ENCODE measurements at regions not wholly inside any gene's neighbourhood (a gene's known extent, or its start where the extent isn't known, plus 50 kb on each side); places are given as distances from the start of the nearest gene placed in this dataset.
"Not testable (repeated sequence)": the region's sequence is repeated elsewhere in the genome, so short reads cannot be mapped to it uniquely, and the experiment has no call there.

DNA sequence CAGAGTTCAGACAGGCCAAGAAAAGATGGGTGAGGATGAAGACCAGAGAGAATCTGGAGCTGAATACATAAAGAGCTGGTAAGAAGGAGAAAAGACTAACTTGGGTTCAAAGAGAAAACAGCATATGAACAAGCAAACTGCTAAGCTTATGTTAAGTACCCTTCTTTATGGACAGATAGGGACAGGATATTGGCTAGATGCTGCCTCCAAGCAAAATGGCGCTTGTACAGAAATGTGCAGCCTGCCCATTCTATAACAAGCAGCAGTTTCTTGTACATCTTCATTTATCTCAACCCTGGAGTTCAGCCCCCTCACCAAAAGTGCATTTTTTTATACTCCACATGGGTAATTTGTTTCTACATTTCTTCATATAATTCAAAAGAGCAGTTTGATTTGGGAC, 184.5 kb downstream of the RMST start:
- H3K4me1 ChIP-seq (ENCODE audit: control insufficient read depth, low read depth, low read length) = no peaks in the 10 kb centered on the region
- H3K4ac ChIP-seq (ENCODE audit: low read depth, low read length) = no peak overlapping the region
- no peak overlapping the region for H3K4me2 ChIP-seq (ENCODE audit: low read length)
- H3K36me3 ChIP-seq (ENCODE audit: control insufficient read depth, insufficient read depth, low read length) = no peaks in the 10 kb centered on the region
- WGBS (ENCODE audit: extremely low coverage, insufficient coverage, low lambda C conversion rate) = no CpG with 5 or more reads among the region's 1 CpG
- no peak overlapping the region for H3K56ac ChIP-seq (ENCODE audit: low read length)
- H3K4me3 ChIP-seq (ENCODE audit: low read length) = no peak overlapping the region
- H2AK5ac ChIP-seq (ENCODE audit: low read length) = no peak overlapping the region
- no peak for DNase-seq
- no peak overlapping the region for H2BK15ac ChIP-seq (replicated peaks; ENCODE audit: low read depth)
- no peak overlapping the region for H4K5ac ChIP-seq (ENCODE audit: low read length)
- no peak overlapping the region for H4K8ac ChIP-seq (ENCODE audit: low read depth, low read length)
- no peak overlapping the region for H3K27ac ChIP-seq (ENCODE audit: low read depth, low read length)
- H3K27me3 ChIP-seq (ENCODE audit: insufficient read depth, low read length, poor library complexity) = no peaks in the 10 kb centered on the region
- H3K23ac ChIP-seq (ENCODE audit: low read length) = no peak overlapping the region
- H3K18ac ChIP-seq (ENCODE audit: low read length) = no peak overlapping the region
- H2BK5ac ChIP-seq (ENCODE audit: low read length) = no peak overlapping the region
- no peaks in the 10 kb centered on the region for H3K79me2 ChIP-seq (ENCODE audit: control insufficient read depth, insufficient read depth, low read length)
- H3K9ac ChIP-seq (ENCODE audit: low read length) = no peak overlapping the region
- no peak overlapping the region for H2BK120ac ChIP-seq (ENCODE audit: low read depth, low read length)
- no peaks in the 10 kb centered on the region for H3K79me1 ChIP-seq (ENCODE audit: low read length)

DNA sequence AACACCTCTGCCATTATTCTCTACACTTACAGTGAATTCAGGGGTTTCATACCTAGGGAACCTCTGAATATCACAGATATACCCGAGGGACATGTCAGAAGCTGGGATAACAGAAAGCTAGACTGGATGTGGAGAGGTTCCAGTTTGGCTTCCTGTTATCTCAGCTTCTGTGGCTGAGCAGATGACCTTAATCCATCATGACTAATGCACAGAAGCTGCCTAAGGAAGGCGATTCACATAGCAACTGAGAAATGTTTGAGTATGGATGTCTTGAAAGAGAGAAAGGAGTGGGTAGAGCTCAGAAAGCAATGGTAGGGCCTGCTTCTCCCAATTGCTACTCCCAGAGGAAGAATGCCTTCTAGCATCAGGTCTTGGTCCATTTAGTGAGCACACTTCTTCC, 187.6 kb downstream of the RMST start:
- H3K27ac ChIP-seq (ENCODE audit: low read depth, low read length) = no peak overlapping the region

DNA sequence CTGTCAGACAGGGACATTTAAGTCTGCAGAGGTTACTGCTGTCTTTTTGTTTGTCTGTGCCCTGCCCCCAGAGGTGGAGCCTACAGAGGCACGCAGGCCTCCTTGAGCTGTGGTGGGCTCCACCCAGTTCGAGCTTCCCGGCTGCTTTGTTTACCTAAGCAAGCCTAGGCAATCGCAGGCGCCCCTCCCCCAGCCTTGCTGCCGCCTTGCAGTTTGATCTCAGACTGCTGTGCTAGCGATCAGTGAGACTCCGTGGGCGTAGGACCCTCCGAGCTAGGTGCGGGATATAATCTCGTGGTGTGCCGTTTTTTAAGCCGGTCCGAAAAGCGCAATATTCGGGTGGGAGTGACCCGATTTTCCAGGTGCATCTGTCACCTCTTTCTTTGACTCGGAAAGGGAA, 193.9 kb downstream of the RMST start:
- not testable (repeated sequence) for H3K4me1 ChIP-seq (ENCODE audit: control insufficient read depth, low read depth, low read length); H3K4me2 ChIP-seq (ENCODE audit: low read length); H3K36me3 ChIP-seq (ENCODE audit: control insufficient read depth, insufficient read depth, low read length); H3K79me2 ChIP-seq (ENCODE audit: control insufficient read depth, insufficient read depth, low read length); H3K18ac ChIP-seq (ENCODE audit: low read length); H3K4me3 ChIP-seq (ENCODE audit: low read length); H3K27ac ChIP-seq (ENCODE audit: low read depth, low read length); H2BK15ac ChIP-seq (replicated peaks; ENCODE audit: low read depth); H2BK120ac ChIP-seq (ENCODE audit: low read depth, low read length); H3K27me3 ChIP-seq (ENCODE audit: insufficient read depth, low read length, poor library complexity); H3K56ac ChIP-seq (ENCODE audit: low read length); DNase-seq; H3K9ac ChIP-seq (ENCODE audit: low read length); H3K4ac ChIP-seq (ENCODE audit: low read depth, low read length); H4K8ac ChIP-seq (ENCODE audit: low read depth, low read length); H2AK5ac ChIP-seq (ENCODE audit: low read length); H3K23ac ChIP-seq (ENCODE audit: low read length); H4K5ac ChIP-seq (ENCODE audit: low read length); H2BK5ac ChIP-seq (ENCODE audit: low read length); H3K79me1 ChIP-seq (ENCODE audit: low read length)
- no CpG with 5 or more reads among the region's 19 CpGs for WGBS (ENCODE audit: extremely low coverage, insufficient coverage, low lambda C conversion rate)

More for the DNA sequence above, 187.6 kb downstream of the RMST start:
- Histone ChIP-seq H3K27me3 (ENCODE audit: insufficient read depth, low read length, poor library complexity) (no peaks in the 10 kb centered on the region), H2BK5ac (ENCODE audit: low read length) (no peak overlapping the region), H3K36me3 (ENCODE audit: control insufficient read depth, insufficient read depth, low read length) (no peaks in the 10 kb centered on the region), H3K9ac (ENCODE audit: low read length) (no peak overlapping the region), H3K79me1 (ENCODE audit: low read length) (no peaks in the 10 kb centered on the region), H2BK15ac (replicated peaks; ENCODE audit: low read depth) (no peak overlapping the region), H3K4ac (ENCODE audit: low read depth, low read length) (no peak overlapping the region), H3K4me1 (ENCODE audit: control insufficient read depth, low read depth, low read length) (no peaks in the 10 kb centered on the region), H4K5ac (ENCODE audit: low read length) (no peak overlapping the region), H4K8ac (ENCODE audit: low read depth, low read length) (no peak overlapping the region), H3K4me2 (ENCODE audit: low read length) (no peak overlapping the region), H3K56ac (ENCODE audit: low read length) (no peak overlapping the region), H2BK120ac (ENCODE audit: low read depth, low read length) (no peak overlapping the region), H2AK5ac (ENCODE audit: low read length) (no peak overlapping the region), H3K18ac (ENCODE audit: low read length) (no peak overlapping the region), H3K23ac (ENCODE audit: low read length) (no peak overlapping the region), H3K79me2 (ENCODE audit: control insufficient read depth, insufficient read depth, low read length) (no peaks in the 10 kb centered on the region), H3K4me3 (ENCODE audit: low read length) (no peak overlapping the region)
- no CpG with 5 or more reads among the region's 2 CpGs for WGBS (ENCODE audit: extremely low coverage, insufficient coverage, low lambda C conversion rate)
- DNase-seq = no peak

DNA sequence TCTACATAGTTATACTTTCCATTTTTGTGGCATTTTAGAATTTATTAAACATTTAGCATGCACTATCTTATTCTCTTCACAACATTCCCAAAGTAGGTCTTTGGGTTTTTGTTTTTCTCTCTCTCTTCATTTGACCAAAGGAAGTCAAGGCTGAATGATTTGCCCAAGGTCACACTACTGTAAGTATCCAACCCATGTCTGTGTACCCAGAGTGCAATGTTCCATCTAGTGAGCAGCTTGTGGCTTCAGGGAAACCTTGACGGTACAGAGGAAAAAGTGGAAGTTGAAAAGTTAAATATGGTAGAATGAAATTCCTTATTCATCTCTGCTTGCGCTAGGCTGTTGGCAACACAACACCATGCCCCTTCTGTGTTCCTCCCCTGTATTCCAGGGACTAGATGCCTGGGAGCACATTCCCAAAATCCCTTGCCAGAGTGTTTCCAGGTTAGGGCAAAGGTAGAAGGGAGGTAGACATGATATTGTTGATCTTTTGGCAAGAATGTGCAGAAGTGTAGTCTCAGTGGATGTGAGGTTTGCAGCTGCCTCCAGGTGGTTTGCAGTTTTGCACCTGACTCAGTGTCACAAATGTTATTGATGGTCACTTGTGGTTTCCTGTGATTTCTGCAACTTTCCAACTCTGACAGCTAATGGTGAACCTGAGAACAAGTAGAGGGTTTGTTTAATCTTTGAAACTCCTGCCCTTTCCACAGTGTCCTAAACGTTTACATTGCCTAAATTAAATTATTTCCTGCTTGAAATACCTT, 196.7 kb downstream of the RMST start:
- no peak overlapping the region for H4K5ac ChIP-seq (ENCODE audit: low read length)
- H3K27ac ChIP-seq (ENCODE audit: low read depth, low read length) = no peak overlapping the region
- no peak overlapping the region for H3K4me2 ChIP-seq (ENCODE audit: low read length)
- no peaks in the 10 kb centered on the region for H3K4me1 ChIP-seq (ENCODE audit: control insufficient read depth, low read depth, low read length)
- no peak overlapping the region for H3K4me3 ChIP-seq (ENCODE audit: low read length)
- no peaks in the 10 kb centered on the region for H3K27me3 ChIP-seq (ENCODE audit: insufficient read depth, low read length, poor library complexity)
- H2BK15ac ChIP-seq (replicated peaks; ENCODE audit: low read depth) = no peak overlapping the region
- H3K18ac ChIP-seq (ENCODE audit: low read length) = no peak overlapping the region
- H3K79me1 ChIP-seq (ENCODE audit: low read length) = no peaks in the 10 kb centered on the region
- no peak overlapping the region for H4K8ac ChIP-seq (ENCODE audit: low read depth, low read length)
- H3K56ac ChIP-seq (ENCODE audit: low read length) = no peak overlapping the region
- no peak for DNase-seq
- H3K36me3 ChIP-seq (ENCODE audit: control insufficient read depth, insufficient read depth, low read length) = no peaks in the 10 kb centered on the region
- no peak overlapping the region for H2BK120ac ChIP-seq (ENCODE audit: low read depth, low read length)
- no peaks in the 10 kb centered on the region for H3K79me2 ChIP-seq (ENCODE audit: control insufficient read depth, insufficient read depth, low read length)
- H3K4ac ChIP-seq (ENCODE audit: low read depth, low read length) = no peak overlapping the region
- H2AK5ac ChIP-seq (ENCODE audit: low read length) = no peak overlapping the region
- WGBS (ENCODE audit: extremely low coverage, insufficient coverage, low lambda C conversion rate) = no CpG with 5 or more reads among the region's 3 CpGs
- no peak overlapping the region for H2BK5ac ChIP-seq (ENCODE audit: low read length)
- no peak overlapping the region for H3K9ac ChIP-seq (ENCODE audit: low read length)
- no peak overlapping the region for H3K23ac ChIP-seq (ENCODE audit: low read length)

DNA sequence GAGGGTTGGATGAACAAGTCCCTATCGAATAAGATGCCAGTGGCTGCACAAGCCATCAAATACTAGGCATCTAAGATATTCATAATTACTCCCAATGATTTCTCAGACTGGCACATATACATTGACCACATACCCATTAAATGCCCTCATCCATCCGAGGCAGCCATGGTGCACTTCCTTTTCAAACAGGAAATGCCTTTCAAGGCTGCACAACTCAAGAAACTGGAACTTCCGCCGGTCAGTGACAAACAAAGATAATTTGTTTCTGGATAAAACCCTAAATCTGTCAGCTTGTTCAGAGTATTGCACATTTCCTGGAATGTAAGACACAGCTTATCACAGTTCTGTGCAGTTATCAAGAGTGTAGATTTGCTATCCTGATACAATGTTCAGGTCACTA, 203.7 kb downstream of the RMST start:
- H3K4me1 ChIP-seq (ENCODE audit: control insufficient read depth, low read depth, low read length) = no peaks in the 10 kb centered on the region
- H3K18ac ChIP-seq (ENCODE audit: low read length) = no peak overlapping the region
- H3K79me1 ChIP-seq (ENCODE audit: low read length) = no peaks in the 10 kb centered on the region
- H2AK5ac ChIP-seq (ENCODE audit: low read length) = no peak overlapping the region
- no peak overlapping the region for H3K27ac ChIP-seq (ENCODE audit: low read depth, low read length)
- H2BK15ac ChIP-seq (replicated peaks; ENCODE audit: low read depth) = no peak overlapping the region
- no peak overlapping the region for H3K4me2 ChIP-seq (ENCODE audit: low read length)
- no peaks in the 10 kb centered on the region for H3K36me3 ChIP-seq (ENCODE audit: control insufficient read depth, insufficient read depth, low read length)
- DNase-seq = no peak
- no peak overlapping the region for H3K56ac ChIP-seq (ENCODE audit: low read length)
- H4K8ac ChIP-seq (ENCODE audit: low read depth, low read length) = no peak overlapping the region
- no peak overlapping the region for H3K9ac ChIP-seq (ENCODE audit: low read length)
- WGBS (ENCODE audit: extremely low coverage, insufficient coverage, low lambda C conversion rate) = no CpG with 5 or more reads among the region's 4 CpGs
- H4K5ac ChIP-seq (ENCODE audit: low read length) = no peak overlapping the region
- H3K4ac ChIP-seq (ENCODE audit: low read depth, low read length) = no peak overlapping the region
- no peak overlapping the region for H2BK5ac ChIP-seq (ENCODE audit: low read length)
- no peak overlapping the region for H3K4me3 ChIP-seq (ENCODE audit: low read length)
- no peak overlapping the region for H3K23ac ChIP-seq (ENCODE audit: low read length)
- no peak overlapping the region for H2BK120ac ChIP-seq (ENCODE audit: low read depth, low read length)
- H3K79me2 ChIP-seq (ENCODE audit: control insufficient read depth, insufficient read depth, low read length) = no peaks in the 10 kb centered on the region
- no peaks in the 10 kb centered on the region for H3K27me3 ChIP-seq (ENCODE audit: insufficient read depth, low read length, poor library complexity)

DNA sequence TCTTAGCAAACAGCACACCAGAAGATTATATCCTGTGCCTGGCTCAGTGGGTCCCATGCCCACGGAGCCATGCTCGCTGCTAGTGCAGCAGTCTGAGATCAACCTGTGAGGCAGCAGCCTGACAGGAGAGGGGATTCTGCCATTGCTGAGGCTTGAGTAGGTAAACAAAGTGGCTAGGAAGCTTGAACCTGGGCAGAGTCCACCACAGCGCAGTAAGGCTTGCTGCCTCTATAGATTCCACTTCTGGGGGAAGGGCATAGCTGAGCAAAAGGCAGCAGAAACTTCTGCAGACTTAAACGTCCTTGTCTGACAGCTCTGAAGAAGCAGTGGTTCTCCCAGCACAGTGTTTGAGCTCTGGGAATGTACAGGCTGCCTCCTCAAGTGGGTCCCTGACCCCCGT, 210.3 kb downstream of the RMST start:
- Histone ChIP-seq H3K4me3 (ENCODE audit: low read length) (no peak overlapping the region), H4K8ac (ENCODE audit: low read depth, low read length) (no peak overlapping the region), H3K4me2 (ENCODE audit: low read length) (no peak overlapping the region), H3K79me2 (ENCODE audit: control insufficient read depth, insufficient read depth, low read length) (no peaks in the 10 kb centered on the region), H3K27me3 (ENCODE audit: insufficient read depth, low read length, poor library complexity) (no peaks in the 10 kb centered on the region), H2BK15ac (replicated peaks; ENCODE audit: low read depth) (no peak overlapping the region), H3K4me1 (ENCODE audit: control insufficient read depth, low read depth, low read length) (no peaks in the 10 kb centered on the region), H4K5ac (ENCODE audit: low read length) (no peak overlapping the region), H2BK120ac (ENCODE audit: low read depth, low read length) (no peak overlapping the region), H3K56ac (ENCODE audit: low read length) (no peak overlapping the region), H3K4ac (ENCODE audit: low read depth, low read length) (no peak overlapping the region), H3K23ac (ENCODE audit: low read length) (no peak overlapping the region), H3K27ac (ENCODE audit: low read depth, low read length) (no peak overlapping the region), H3K9ac (ENCODE audit: low read length) (no peak overlapping the region), H3K79me1 (ENCODE audit: low read length) (no peaks in the 10 kb centered on the region), H2BK5ac (ENCODE audit: low read length) (no peak overlapping the region), H3K36me3 (ENCODE audit: control insufficient read depth, insufficient read depth, low read length) (no peaks in the 10 kb centered on the region), H3K18ac (ENCODE audit: low read length) (no peak overlapping the region), H2AK5ac (ENCODE audit: low read length) (no peak overlapping the region)
- no CpG with 5 or more reads among the region's 5 CpGs for WGBS (ENCODE audit: extremely low coverage, insufficient coverage, low lambda C conversion rate)
- DNase-seq = no peak

Data from mesendoderm (in vitro differentiated cells).